Prostate gland (tissue), 2 donors: ENCODE measurements at regions not wholly inside any gene's neighbourhood (a gene's known extent, or its start where the extent isn't known, plus 50 kb on each side); places are given as distances from the start of the nearest gene placed in this dataset.

ENCODE experiments used
- CTCF ChIP-seq, 4 experiments: fragments of 200-600 bp in 2 of 4; fragments of 450-650 bp in 2 of 4; sonication (generic) in 2 of 4; IDR thresholded peaks; 1 replicate in 3 of 4; 2 replicates in 1 of 4; pipeline ENCODE4 v1.5.1; 2016 to 2019; ENCODE audit warnings: antibody characterized with exemption in 4 of 4, mild to moderate bottlenecking in 2 of 4, moderate library complexity in 2 of 4
- POLR2A ChIP-seq: fragments of 450-650 bp; IDR thresholded peaks from one replicate; pipeline ENCODE4 v1.6.1; 2016; ENCODE audit warnings: antibody characterized with exemption, mild to moderate bottlenecking

GRCh38 chr2:51304311-51304710 is 272.4 kb upstream of the NRXN1 start:
- TF ChIP-seq CTCF (IDR thresholded peaks at IDR 0.05), result no peak
- TF ChIP-seq POLR2A, result no peak
